ENCODE measurements at regions not wholly inside any gene's neighbourhood (a gene's known extent, or its start where the extent isn't known, plus 50 kb on each side); places are given as distances from the start of the nearest gene placed in this dataset.

DNA sequence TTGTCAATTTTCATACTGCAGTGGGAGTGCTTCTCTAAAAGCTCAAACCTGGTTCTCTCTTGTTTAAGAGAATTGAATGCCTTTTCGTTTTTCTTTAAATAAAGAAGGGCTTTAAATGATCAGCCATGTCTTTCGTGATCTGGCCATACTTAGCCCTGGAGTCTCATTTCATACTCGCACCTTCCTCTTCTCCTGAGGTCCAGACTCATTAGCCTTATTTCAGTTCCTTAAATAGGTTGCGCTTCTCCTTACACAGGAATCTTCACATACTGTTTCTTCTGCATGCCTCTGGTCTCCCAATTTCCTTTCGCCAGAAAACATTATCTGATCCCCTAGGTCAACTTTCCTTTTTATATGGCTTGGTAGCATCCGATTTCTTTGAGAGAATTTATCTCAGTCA is 565.6 kb upstream of the TENM3 start:
- TF ChIP-seq CTCF (conservative IDR thresholded peaks at IDR 0.05; ENCODE audit: low read depth, low read length) (no peak), EZH2 (IDR thresholded peaks at IDR 0.05; ENCODE audit: borderline replicate concordance, low read depth, low read length, poor library complexity, severe bottlenecking) (no peak)
